ENCODE measurements at regions not wholly inside any gene's neighbourhood (a gene's known extent, or its start where the extent isn't known, plus 50 kb on each side); places are given as distances from the start of the nearest gene placed in this dataset.

DNA sequence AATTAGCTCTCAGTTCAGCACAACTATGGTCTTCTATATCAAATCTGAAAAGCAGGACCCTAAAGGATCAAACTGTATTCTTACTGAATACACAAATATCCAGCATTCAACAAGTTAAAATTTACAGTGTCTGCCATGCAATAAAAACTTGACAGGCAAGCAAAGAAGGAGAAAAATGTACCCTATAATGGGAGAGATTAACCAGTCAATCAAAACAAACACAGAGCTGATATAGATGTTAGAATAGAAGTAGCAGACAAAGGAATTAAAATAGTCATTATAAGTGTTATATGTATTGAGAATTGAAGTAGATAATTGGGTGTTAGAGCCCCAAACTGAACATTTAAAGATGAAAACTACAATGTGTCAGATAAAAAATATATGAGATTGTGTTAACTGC lies 914.9 kb downstream of the EPHA7 start:
- Histone ChIP-seq H3K4me3 (ENCODE audit: low read length) (no peak overlapping the region), H3K27me3 (ENCODE audit: control insufficient read depth, insufficient read depth) (no peaks in the 10 kb centered on the region), H3K27ac (ENCODE audit: low read length) (no peak overlapping the region), H3K4me1 (ENCODE audit: control insufficient read depth, insufficient read depth, low read length) (no peaks in the 10 kb centered on the region), H3K9me3 (ENCODE audit: control insufficient read depth, low read length) (no peaks in the 10 kb centered on the region)
- no peak for DNase-seq
- no peak for ATAC-seq
- intact Hi-C loops (cut with DNase I): no loop called here

DNA sequence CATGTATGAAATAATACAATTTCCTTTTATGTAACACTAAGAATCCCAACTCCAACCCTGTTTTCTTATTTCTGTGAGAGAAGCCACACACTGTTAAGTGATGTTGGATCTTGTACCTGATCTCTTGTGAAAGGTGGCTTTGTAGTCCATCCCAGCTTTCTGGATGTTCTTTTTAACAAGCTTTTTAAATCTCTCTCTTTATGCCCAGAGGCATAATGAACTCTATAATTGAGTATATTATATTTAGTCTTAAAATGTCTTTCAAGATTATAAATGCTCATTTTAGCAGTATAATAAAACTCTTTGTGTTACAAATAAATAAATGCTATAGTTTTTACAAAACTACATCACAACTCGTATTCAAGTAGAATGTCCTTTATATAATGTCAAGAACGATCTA lies 922.1 kb downstream of the EPHA7 start:
- intact Hi-C loops (cut with DNase I): no loop called here
- H3K27me3 ChIP-seq (ENCODE audit: control insufficient read depth, insufficient read depth): no peaks in the 10 kb centered on the region
- H3K9me3 ChIP-seq (ENCODE audit: control insufficient read depth, low read length): no peaks in the 10 kb centered on the region
- WGBS: 82% methylated on average over 2 of the region's 2 CpGs
- no peak for ATAC-seq
- H3K4me3 ChIP-seq (ENCODE audit: low read length): no peak overlapping the region
- no peaks in the 10 kb centered on the region for H3K4me1 ChIP-seq (ENCODE audit: control insufficient read depth, insufficient read depth, low read length)
- no peak for DNase-seq
- H3K27ac ChIP-seq (ENCODE audit: low read length): no peak overlapping the region

DNA sequence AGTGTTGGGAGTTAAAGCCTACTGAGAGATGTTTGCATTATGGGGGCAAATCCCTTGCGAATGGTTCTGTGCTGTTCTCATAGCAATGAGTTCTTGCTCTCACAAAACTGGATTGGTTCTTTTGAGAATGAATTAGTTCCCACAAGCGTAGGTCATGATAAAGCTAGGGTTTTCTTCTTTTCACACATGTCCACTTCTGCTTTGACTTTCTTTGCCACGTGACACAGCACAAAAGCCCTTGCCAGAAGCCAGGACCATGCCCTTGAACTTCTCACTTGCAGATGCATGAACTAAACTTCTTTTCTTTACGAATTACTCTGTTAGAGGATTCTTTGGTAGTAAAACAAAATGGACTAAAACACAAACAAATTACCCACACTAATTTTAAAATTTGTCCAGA lies 922.8 kb downstream of the EPHA7 start:
- 80% methylated on average over 4 of the region's 4 CpGs for WGBS
- Histone ChIP-seq H3K27me3 (ENCODE audit: control insufficient read depth, insufficient read depth) (no peaks in the 10 kb centered on the region), H3K9me3 (ENCODE audit: control insufficient read depth, low read length) (no peaks in the 10 kb centered on the region), H3K27ac (ENCODE audit: low read length) (no peak overlapping the region), H3K4me3 (ENCODE audit: low read length) (no peak overlapping the region), H3K4me1 (ENCODE audit: control insufficient read depth, insufficient read depth, low read length) (no peaks in the 10 kb centered on the region)
- no peak for DNase-seq
- ATAC-seq: no peak
- intact Hi-C loops (cut with DNase I): no loop called here

DNA sequence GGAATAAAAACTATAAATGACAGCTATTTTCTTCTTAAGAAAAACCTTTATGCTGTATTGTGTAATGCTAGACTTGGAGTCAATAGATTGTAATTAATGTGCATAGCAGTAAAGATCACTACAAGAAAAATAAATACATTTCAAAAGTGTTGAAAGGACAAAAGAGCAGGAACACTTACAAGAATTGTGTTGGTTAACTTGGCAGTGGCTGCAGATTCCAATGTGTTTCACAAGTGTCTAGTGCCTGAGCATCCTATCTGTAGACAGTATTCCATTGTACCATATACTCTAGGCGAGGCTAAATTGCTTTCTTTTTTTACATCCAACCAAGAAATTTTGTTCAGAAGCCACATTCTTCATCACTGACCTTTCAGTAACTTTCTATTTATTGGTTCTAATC lies 924.1 kb downstream of the EPHA7 start:
- intact Hi-C loops (cut with DNase I): no loop called here
- 37% methylated on average over 1 of the region's 1 CpG for WGBS
- Histone ChIP-seq H3K4me1 (ENCODE audit: control insufficient read depth, insufficient read depth, low read length) (no peaks in the 10 kb centered on the region), H3K9me3 (ENCODE audit: control insufficient read depth, low read length) (no peaks in the 10 kb centered on the region), H3K27me3 (ENCODE audit: control insufficient read depth, insufficient read depth) (no peaks in the 10 kb centered on the region), H3K27ac (ENCODE audit: low read length) (no peak overlapping the region), H3K4me3 (ENCODE audit: low read length) (no peak overlapping the region)
- no peak for ATAC-seq
- no peak for DNase-seq

DNA sequence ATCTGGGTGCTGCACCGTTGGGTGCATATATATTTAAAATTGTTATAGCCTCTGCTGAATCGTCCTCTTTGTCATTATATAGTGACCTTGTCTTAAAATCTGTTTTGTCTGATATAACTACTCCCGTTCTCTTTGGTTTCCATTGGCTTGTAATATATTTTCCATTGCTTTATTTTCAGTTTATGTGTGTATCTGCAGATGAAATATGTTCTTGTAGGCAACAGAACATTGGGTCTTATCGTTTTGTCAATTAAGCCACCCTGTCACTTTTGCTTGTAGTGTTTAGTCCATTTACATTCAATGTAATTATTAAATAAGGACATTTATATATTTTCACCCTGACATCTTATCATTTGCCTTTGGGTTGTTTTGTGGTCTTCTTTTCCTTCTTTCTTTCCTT lies 933.9 kb downstream of the EPHA7 start:
- Histone ChIP-seq H3K4me1 (ENCODE audit: control insufficient read depth, insufficient read depth, low read length) (no peaks in the 10 kb centered on the region), H3K9me3 (ENCODE audit: control insufficient read depth, low read length) (no peaks in the 10 kb centered on the region), H3K27me3 (ENCODE audit: control insufficient read depth, insufficient read depth) (no peaks in the 10 kb centered on the region), H3K4me3 (ENCODE audit: low read length) (no peak overlapping the region), H3K27ac (ENCODE audit: low read length) (no peak overlapping the region)
- intact Hi-C loops (cut with DNase I): no loop called here
- WGBS: 86% methylated on average over 4 of the region's 4 CpGs
- no peak for DNase-seq
- no peak for ATAC-seq

DNA sequence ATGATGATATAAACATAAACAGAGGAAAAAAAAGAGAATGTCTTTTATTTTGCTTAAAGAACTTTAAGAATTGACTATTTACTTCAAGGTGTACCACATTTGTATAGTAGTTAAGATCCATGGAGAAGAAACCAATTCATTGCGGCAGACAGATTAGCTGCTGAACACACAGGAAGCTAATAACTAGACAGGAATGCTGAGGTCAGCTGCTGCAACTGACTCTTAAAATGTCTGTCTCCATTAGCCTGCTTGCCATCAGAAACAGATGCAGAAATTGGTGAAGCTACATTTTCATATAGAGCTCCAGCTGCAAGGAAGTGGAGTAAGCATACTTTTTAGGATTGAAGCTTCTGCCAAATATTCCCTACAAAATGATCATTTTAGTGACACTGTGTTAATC lies 939.5 kb downstream of the EPHA7 start:
- Histone ChIP-seq H3K27me3 (ENCODE audit: control insufficient read depth, insufficient read depth) (no peaks in the 10 kb centered on the region), H3K4me1 (ENCODE audit: control insufficient read depth, insufficient read depth, low read length) (no peaks in the 10 kb centered on the region), H3K4me3 (ENCODE audit: low read length) (no peak overlapping the region), H3K27ac (ENCODE audit: low read length) (no peak overlapping the region), H3K9me3 (ENCODE audit: control insufficient read depth, low read length) (no peaks in the 10 kb centered on the region)
- intact Hi-C loops (cut with DNase I): no loop called here
- no peak for ATAC-seq
- no peak for DNase-seq
- WGBS: 18% methylated on average over 1 of the region's 1 CpG

DNA sequence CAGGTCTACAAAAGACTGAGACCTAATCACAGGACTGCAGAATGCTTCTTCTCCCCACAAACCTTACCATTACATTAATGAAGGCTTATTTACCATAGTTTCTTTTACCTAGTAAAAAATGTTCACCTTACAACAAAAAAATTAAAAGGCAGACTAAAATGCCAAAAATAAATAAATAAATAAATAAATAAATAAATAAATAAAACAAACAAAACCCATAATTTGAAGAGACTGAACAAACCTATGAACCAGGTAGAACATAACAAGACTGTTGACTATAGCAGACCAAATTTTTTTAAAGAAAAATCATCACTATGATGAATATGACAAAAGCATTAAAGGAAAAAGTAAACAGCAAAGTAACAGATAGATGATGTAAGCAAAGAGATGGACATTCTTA lies 946.3 kb downstream of the EPHA7 start:
- H3K27me3 ChIP-seq (ENCODE audit: control insufficient read depth, insufficient read depth): no peaks in the 10 kb centered on the region
- no peak overlapping the region for H3K4me3 ChIP-seq (ENCODE audit: low read length)
- no peak for DNase-seq
- intact Hi-C loops (cut with DNase I): no loop called here
- H3K9me3 ChIP-seq (ENCODE audit: control insufficient read depth, low read length): no peaks in the 10 kb centered on the region
- no peak for ATAC-seq
- H3K4me1 ChIP-seq (ENCODE audit: control insufficient read depth, insufficient read depth, low read length): no peaks in the 10 kb centered on the region
- H3K27ac ChIP-seq (ENCODE audit: low read length): no peak overlapping the region

DNA sequence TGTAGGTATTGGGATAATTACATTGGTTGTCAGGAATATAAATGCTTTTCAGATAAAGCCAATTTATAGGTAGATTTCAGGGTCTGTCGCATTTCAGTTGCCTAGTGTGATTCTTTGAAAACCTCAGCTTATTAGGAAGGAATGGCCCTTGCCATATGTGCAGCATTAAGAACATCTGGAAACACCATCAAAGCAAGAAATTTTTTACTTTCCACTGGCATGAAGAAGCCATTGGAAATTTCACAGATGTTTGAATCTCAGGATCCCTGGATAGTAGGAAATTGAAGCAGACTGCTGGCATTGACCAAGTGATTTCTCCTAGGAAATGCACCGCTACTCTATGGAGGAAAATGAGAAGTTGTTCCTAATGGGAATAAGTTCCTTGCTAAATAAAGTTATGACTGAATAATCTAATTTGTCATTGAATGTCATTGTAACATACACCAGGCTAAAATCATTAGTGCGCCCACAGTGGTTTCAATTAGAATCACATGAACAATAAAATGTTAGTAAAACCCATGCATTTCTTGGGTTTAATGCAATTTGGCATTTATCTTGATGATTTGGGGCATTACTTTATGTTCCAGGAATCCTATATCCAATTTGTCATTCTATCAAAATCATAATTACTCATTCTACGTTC lies 950.1 kb downstream of the EPHA7 start:
- Histone ChIP-seq H3K27ac (ENCODE audit: low read length) (no peak overlapping the region), H3K27me3 (ENCODE audit: control insufficient read depth, insufficient read depth) (no peaks in the 10 kb centered on the region), H3K9me3 (ENCODE audit: control insufficient read depth, low read length) (no peaks in the 10 kb centered on the region), H3K4me3 (ENCODE audit: low read length) (no peak overlapping the region), H3K4me1 (ENCODE audit: control insufficient read depth, insufficient read depth, low read length) (no peaks in the 10 kb centered on the region)
- ATAC-seq (no peak), DNase-seq (no peak)
- intact Hi-C loops (cut with DNase I): no loop called here
- 87% methylated on average over 4 of the region's 4 CpGs for WGBS

DNA sequence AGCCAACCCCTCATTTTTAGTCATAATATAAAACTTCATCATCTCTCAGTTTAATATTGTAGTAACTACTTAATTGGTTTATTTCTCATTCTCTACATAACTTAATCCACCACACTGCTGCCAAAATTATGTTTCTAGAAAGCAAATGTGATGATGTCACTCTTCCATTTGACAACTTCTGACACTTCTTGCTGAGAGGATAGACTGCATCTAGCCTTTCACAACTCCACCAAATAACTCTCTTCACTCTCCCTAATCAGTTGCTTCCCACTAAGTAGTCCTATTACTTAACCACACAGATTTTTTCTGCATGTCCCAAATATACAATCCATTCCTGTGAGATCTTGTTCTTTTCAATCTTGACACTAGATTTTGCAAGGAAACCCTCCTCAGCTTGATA lies 951.3 kb downstream of the EPHA7 start:
- Histone ChIP-seq H3K4me3 (ENCODE audit: low read length) (no peak overlapping the region), H3K4me1 (ENCODE audit: control insufficient read depth, insufficient read depth, low read length) (no peaks in the 10 kb centered on the region), H3K9me3 (ENCODE audit: control insufficient read depth, low read length) (no peaks in the 10 kb centered on the region), H3K27me3 (ENCODE audit: control insufficient read depth, insufficient read depth) (no peaks in the 10 kb centered on the region), H3K27ac (ENCODE audit: low read length) (no peak overlapping the region)
- intact Hi-C loops (cut with DNase I): no loop called here
- DNase-seq (no peak), ATAC-seq (no peak)

DNA sequence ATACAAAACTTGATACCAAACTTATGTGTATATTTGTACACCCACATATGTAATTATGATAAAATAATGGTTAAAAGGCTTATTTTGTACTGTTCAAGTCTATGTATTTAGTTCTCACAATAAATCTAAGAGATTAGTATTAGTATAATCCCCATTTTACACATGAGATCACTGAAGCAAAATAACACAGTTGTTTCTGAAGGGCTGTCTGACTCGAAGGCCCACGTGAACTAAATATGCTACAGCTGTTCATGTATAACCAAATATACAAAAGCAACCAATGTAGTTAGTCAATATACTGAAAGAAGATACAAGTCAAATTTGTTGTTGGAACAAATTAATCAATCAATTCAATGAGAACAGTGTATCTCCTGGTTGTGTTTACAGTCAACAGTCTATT lies 959.2 kb downstream of the EPHA7 start:
- no peak overlapping the region for H3K27ac ChIP-seq (ENCODE audit: low read length)
- H3K9me3 ChIP-seq (ENCODE audit: control insufficient read depth, low read length): no peaks in the 10 kb centered on the region
- no peak for DNase-seq
- ATAC-seq: no peak
- WGBS: 81% methylated on average over 2 of the region's 2 CpGs
- no peaks in the 10 kb centered on the region for H3K4me1 ChIP-seq (ENCODE audit: control insufficient read depth, insufficient read depth, low read length)
- no peaks in the 10 kb centered on the region for H3K27me3 ChIP-seq (ENCODE audit: control insufficient read depth, insufficient read depth)
- H3K4me3 ChIP-seq (ENCODE audit: low read length): no peak overlapping the region
- intact Hi-C loops (cut with DNase I): no loop called here

DNA sequence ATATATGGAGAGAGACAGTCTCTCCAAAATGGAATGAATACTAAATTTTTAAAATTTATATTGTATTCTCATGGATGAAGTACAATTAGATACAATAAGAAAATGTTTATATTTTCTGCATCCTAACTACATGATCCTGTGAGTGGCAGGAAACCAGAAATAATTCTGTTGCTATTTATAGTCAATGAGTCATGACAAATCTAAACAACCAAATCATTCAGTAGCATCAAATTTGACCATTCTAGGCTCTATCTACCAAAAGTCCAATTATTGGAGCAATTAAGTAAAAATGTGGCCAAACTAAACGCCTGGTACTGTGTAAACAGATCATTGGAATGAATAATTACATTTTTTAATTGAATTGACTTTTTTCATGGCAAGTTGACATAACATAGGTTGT lies 959.8 kb downstream of the EPHA7 start:
- DNase-seq: no peak
- Histone ChIP-seq H3K4me1 (ENCODE audit: control insufficient read depth, insufficient read depth, low read length) (no peaks in the 10 kb centered on the region), H3K27me3 (ENCODE audit: control insufficient read depth, insufficient read depth) (no peaks in the 10 kb centered on the region), H3K9me3 (ENCODE audit: control insufficient read depth, low read length) (no peaks in the 10 kb centered on the region), H3K4me3 (ENCODE audit: low read length) (no peak overlapping the region), H3K27ac (ENCODE audit: low read length) (no peak overlapping the region)
- intact Hi-C loops (cut with DNase I): no loop called here
- no peak for ATAC-seq
- WGBS: 0% methylated on average over 1 of the region's 1 CpG

DNA sequence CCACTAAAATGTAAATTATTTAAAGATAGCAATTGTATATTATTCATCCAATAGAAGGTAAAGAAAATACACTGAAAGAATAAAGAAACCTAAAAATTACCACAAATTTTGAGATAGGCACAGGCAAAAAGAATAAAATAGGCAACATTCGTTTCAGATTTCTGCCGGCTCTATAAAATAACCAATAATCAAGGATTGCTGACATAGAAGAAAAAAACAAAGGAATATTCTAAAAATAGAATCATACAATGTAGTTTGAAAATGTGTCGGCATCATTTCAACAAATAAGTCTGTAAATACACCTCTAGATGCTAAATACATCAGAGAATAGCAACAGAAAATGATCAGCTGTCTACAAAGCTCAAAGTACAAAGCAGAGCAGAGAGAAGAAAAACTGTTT lies 973.3 kb downstream of the EPHA7 start:
- 82% methylated on average over 3 of the region's 3 CpGs for whole genome bisulfite sequencing
- Histone ChIP-seq H3K27me3 (ENCODE audit: control insufficient read depth, insufficient read depth) (no peaks in the 10 kb centered on the region), H3K9me3 (ENCODE audit: control insufficient read depth, low read length) (no peaks in the 10 kb centered on the region), H3K4me1 (ENCODE audit: control insufficient read depth, insufficient read depth, low read length) (no peaks in the 10 kb centered on the region), H3K27ac (ENCODE audit: low read length) (no peak overlapping the region), H3K4me3 (ENCODE audit: low read length) (no peak overlapping the region)
- intact Hi-C loops (cut with DNase I): no loop called here
- no peak for DNase-seq
- ATAC-seq: no peak
